BLaER1 treated with 17β-estradiol and CSF1 and Interleukin-3, amounts not matched to agents 10 nM and 100 nM (cell line): ENCODE measurements at regions not wholly inside any gene's neighbourhood (a gene's known extent, or its start where the extent isn't known, plus 50 kb on each side); places are given as distances from the start of the nearest gene placed in this dataset.

Experiments used
- H3K27ac ChIP-seq, 11 experiments: shearing (Covaris generic); formaldehyde crosslinking; 2 replicates each; pipeline ENCODE4 v1.8.1; 2022
- H3K27me3 ChIP-seq, 11 experiments: shearing (Covaris generic); formaldehyde crosslinking; 2 replicates each; pipeline ENCODE4 v1.8.1; 2022
- H3K36me3 ChIP-seq, 11 experiments: shearing (Covaris generic); formaldehyde crosslinking; 2 replicates each; pipeline ENCODE4 v1.8.1; 2022
- H3K4me1 ChIP-seq, 10 experiments: shearing (Covaris generic); formaldehyde crosslinking; 2 replicates each; pipeline ENCODE4 v1.8.1; 2022
- H3K4me2 ChIP-seq, 11 experiments: shearing (Covaris generic); formaldehyde crosslinking; 2 replicates each; pipeline ENCODE4 v1.8.1; 2022
- H3K4me3 ChIP-seq, 10 experiments: shearing (Covaris generic); formaldehyde crosslinking; 2 replicates each; pipeline ENCODE4 v1.8.1; 2022
- H3K9ac ChIP-seq, 11 experiments: shearing (Covaris generic); formaldehyde crosslinking; 2 replicates each; pipeline ENCODE4 v1.8.1; 2022
- H3K9me3 ChIP-seq, 11 experiments: shearing (Covaris generic); formaldehyde crosslinking; replicated peaks in 1 of 11; 2 replicates each; pipeline ENCODE4 v1.8.1; 2022
- H4K20me1 ChIP-seq, 11 experiments: shearing (Covaris generic); formaldehyde crosslinking; 2 replicates each; pipeline ENCODE4 v1.8.1; 2022
- Cebpa-rat ChIP-seq, 11 experiments: shearing (Covaris generic); IDR thresholded peaks; 2 replicates each; pipeline ENCODE4 v1.8.1; 2022

DNA sequence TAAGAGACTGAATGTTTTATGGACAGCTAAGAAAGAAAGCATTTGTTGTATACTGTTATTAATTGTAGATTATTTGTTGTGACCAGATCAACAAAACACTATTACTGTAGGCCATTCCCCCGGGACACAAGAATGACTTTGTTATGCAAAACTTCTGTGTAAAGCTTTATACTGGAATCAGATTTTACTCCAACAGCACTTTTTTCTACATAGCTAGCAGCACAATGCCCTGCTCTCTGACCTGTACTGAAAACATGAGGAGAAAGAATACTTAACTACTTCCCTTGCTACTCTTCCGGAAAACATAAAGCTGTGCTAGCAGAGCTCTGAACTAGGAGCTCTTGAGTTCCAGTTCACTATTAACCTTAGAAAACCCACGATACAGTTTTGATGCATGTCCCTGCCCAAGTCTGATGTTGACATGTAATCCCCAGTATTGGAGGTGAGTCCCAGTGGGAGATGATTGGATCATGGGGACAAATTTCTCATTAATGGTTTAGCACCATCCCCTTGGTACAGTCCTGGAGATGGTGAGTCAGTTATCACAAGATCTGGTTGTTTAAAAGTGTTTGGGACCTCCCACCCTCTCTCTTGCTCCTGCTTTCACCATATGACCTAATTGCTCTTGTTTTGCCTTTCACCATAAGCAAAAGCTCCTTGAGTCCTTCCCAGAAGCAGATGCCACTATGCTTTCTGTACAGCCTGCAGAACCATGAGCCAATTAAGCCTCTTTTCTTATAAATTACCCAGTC lies 601.1 kb upstream of the PIK3C3 start:
- H3K4me3 ChIP-seq = no peak overlapping the region
- no peak for TF ChIP-seq Cebpa-rat (IDR thresholded peaks at IDR 0.05)
- H3K27ac ChIP-seq = no peak overlapping the region
- no peaks in the 10 kb centered on the region for H4K20me1 ChIP-seq
- H3K27me3 ChIP-seq = no peaks in the 10 kb centered on the region
- H3K9ac ChIP-seq = no peak overlapping the region
- H3K36me3 ChIP-seq = no peaks in the 10 kb centered on the region
- H3K4me2 ChIP-seq = no peak overlapping the region
- H3K9me3 ChIP-seq = peaks cover 13 to 34% (median 23%) of the 10 kb centered on the region in 11 experiments
- H3K4me1 ChIP-seq = no peaks in the 10 kb centered on the region

DNA sequence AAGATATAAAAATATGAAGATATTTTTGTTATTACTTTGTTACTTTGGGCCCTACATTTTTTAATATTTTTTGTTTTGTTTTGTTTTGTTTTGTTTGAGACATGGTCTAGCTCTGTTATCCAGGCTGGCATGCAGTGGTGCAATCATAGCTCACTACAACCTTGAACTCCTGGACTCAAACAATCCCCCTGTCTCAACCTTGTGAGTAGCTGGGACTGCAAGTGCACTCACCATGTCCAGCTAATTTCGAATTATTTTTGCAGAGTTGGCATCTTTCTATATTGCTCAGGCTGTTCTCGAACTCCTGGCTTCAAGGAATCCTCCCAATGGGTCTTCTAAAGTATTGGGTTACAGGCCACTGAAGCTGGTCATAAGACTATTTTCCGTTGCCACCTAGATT lies 603.6 kb upstream of the PIK3C3 start:
- no peaks in the 10 kb centered on the region for H3K36me3 ChIP-seq
- no peak overlapping the region for H3K9ac ChIP-seq
- no peaks in the 10 kb centered on the region for H3K4me1 ChIP-seq
- no peak overlapping the region for H3K27ac ChIP-seq
- H3K4me2 ChIP-seq = no peak overlapping the region
- no peak overlapping the region for H3K4me3 ChIP-seq
- no peak for TF ChIP-seq Cebpa-rat (IDR thresholded peaks at IDR 0.05)
- peaks cover 0 to 9% (median 3%) of the 10 kb centered on the region in 11 experiments; a peak in 14 of 22 replicates for H3K9me3 ChIP-seq
- no peaks in the 10 kb centered on the region for H4K20me1 ChIP-seq
- H3K27me3 ChIP-seq = no peaks in the 10 kb centered on the region

DNA sequence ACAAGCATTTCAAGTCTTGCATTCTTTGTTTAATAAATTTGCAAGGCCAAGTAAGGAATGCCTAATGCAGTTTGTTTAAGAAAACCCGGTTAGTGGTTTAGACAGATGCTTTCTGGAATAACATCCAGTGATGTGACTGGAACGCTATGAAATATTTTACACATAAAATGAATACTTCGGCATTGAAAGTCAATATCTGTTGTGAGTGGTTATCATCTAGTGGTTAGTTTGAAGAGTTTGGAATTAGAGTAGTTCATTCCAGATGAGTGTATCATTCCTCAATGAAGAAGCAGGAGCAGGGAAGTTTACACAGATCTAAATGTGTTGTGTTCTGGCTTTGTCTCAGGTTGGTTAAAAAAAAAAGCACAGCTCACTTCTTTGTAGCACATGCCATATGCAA lies 608.0 kb upstream of the PIK3C3 start:
- Histone ChIP-seq H3K4me3 (no peak overlapping the region), H3K4me2 (no peak overlapping the region), H3K27me3 (no peaks in the 10 kb centered on the region), H3K36me3 (no peaks in the 10 kb centered on the region), H3K9me3 (no peaks in the 10 kb centered on the region), H3K9ac (no peak overlapping the region), H3K4me1 (no peaks in the 10 kb centered on the region), H4K20me1 (no peaks in the 10 kb centered on the region), H3K27ac (no peak overlapping the region)
- no peak for TF ChIP-seq Cebpa-rat (IDR thresholded peaks at IDR 0.05)

DNA sequence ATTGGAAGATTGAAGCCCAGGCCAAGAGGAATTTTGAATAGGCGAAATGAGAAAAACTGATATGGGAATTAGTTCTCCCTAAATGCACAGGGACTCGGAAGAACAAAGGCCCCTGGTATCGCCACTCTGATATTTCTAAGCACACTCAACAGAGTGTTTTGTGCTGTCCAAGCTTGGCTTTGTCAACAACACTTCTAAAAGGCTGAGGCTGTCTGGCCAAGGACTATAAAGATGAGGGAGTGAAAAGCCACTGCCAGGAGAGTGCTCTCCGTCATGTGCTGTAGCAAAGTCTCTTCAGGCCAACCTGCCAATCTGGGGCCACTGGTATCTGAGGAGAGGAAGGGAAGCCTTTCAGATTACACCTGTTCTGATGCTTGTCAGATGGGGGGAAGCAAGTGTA lies 611.2 kb upstream of the PIK3C3 start:
- Histone ChIP-seq H4K20me1 (no peaks in the 10 kb centered on the region), H3K9ac (no peak overlapping the region), H3K36me3 (no peaks in the 10 kb centered on the region), H3K4me1 (no peaks in the 10 kb centered on the region), H3K27me3 (no peaks in the 10 kb centered on the region), H3K4me2 (no peak overlapping the region), H3K9me3 (no peaks in the 10 kb centered on the region), H3K27ac (no peak overlapping the region), H3K4me3 (no peak overlapping the region)
- no peak for TF ChIP-seq Cebpa-rat (IDR thresholded peaks at IDR 0.05)

DNA sequence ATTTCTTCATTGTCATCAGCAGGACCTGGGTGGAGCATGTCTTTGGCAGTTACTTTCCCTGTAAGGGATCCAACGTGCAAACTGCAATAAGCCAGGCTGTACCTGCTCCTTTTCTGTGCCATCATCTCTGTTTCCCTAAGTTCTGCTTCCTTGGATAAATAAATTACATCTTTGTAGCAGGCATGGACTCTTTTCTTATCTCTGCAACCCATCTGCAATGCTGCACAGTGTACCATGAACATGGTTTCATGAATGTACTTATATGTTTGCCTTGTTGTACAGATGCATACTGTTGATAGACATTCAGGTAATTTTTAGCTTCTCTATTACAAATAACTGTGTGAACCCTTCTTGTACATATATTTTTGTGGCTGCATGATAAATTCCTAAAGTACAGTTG lies 616.7 kb upstream of the PIK3C3 start:
- H3K27ac ChIP-seq = no peak overlapping the region
- H3K36me3 ChIP-seq = no peaks in the 10 kb centered on the region
- H4K20me1 ChIP-seq = no peaks in the 10 kb centered on the region
- TF ChIP-seq Cebpa-rat (IDR thresholded peaks at IDR 0.05) = no peak
- no peak overlapping the region for H3K4me3 ChIP-seq
- no peaks in the 10 kb centered on the region for H3K27me3 ChIP-seq
- no peaks in the 10 kb centered on the region for H3K4me1 ChIP-seq
- no peaks in the 10 kb centered on the region for H3K9me3 ChIP-seq
- no peak overlapping the region for H3K4me2 ChIP-seq
- H3K9ac ChIP-seq = no peak overlapping the region

DNA sequence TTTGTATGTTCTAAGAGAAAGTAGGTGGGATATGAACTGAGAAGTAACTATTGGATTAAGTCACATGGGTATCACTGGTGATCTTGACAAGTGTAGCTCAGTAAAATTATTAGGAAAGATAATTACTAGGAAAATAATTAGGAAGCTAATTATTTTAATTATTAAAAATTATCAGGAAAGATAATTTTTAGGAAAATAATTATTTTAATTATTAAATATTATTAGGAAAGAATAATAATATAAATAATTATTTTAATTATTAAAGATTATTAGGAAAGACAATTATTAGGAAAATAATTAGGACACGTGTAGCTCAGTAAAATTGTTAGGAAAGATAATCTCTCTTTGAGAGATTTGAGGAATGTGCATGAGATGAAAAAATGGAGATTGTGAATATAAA lies 623.4 kb upstream of the PIK3C3 start:
- no peaks in the 10 kb centered on the region for H4K20me1 ChIP-seq
- no peaks in the 10 kb centered on the region for H3K27me3 ChIP-seq
- no peak for TF ChIP-seq Cebpa-rat (IDR thresholded peaks at IDR 0.05)
- H3K4me3 ChIP-seq = no peak overlapping the region
- no peak overlapping the region for H3K4me2 ChIP-seq
- no peaks in the 10 kb centered on the region for H3K36me3 ChIP-seq
- H3K9me3 ChIP-seq = peaks cover 5 to 17% (median 8%) of the 10 kb centered on the region in 11 experiments; a peak in 13 of 22 replicates
- H3K27ac ChIP-seq = no peak overlapping the region
- H3K9ac ChIP-seq = no peak overlapping the region
- no peaks in the 10 kb centered on the region for H3K4me1 ChIP-seq

DNA sequence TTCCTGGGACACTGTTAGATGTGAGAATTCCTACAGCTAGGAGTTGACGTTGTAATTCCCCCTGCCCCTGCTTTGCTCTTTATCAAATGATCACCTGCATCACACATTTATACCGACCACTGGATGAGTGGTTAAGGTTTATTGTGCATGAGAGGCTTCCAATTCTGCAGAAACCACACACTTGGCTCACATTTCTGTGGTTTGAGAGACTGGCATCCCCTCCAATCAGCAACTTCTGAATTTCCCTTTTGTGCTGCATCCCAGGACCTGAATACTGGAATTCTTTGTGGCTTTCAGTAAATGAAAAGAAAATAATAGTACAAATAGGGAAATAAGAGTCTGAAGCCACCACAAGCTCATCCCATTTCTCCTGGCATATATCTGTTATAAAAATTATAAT lies 628.7 kb upstream of the PIK3C3 start:
- Histone ChIP-seq H3K4me3 (no peak overlapping the region), H3K4me1 (peaks cover 9 to 23% (median 15%) of the 10 kb centered on the region in 10 experiments; a peak in 19 of 20 replicates), H3K36me3 (no peaks in the 10 kb centered on the region), H3K9me3 (peaks cover 5 to 20% (median 8%) of the 10 kb centered on the region in 11 experiments; a peak in 13 of 22 replicates), H4K20me1 (no peaks in the 10 kb centered on the region), H3K27me3 (no peaks in the 10 kb centered on the region), H3K27ac (no peak overlapping the region), H3K4me2 (no peak overlapping the region), H3K9ac (no peak overlapping the region)
- TF ChIP-seq Cebpa-rat (IDR thresholded peaks at IDR 0.05) = no peak

DNA sequence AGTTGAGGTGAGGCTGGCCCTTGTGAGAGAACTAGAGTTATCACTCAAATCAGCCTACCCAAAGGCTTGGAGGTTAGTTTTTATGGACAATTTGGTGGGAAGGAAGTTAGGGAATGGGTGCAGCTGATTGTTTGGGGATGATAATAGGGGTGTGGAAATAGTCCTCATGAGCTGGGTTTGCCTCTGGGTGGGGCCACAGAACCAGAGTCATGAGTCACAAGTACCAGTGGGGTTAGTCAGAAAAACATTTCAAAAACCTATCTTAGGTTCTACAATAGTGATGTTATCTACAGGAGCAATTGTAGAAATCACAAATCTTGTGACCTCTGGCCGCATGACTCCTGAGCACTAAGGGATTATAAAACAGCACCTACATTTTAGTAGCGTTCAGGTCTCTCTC lies 630.1 kb upstream of the PIK3C3 start:
- peaks cover 5 to 20% (median 8%) of the 10 kb centered on the region in 11 experiments; a peak in 13 of 22 replicates for H3K9me3 ChIP-seq
- no peaks in the 10 kb centered on the region for H3K27me3 ChIP-seq
- H3K9ac ChIP-seq = no peak overlapping the region
- no peaks in the 10 kb centered on the region for H4K20me1 ChIP-seq
- no peak overlapping the region for H3K27ac ChIP-seq
- no peak overlapping the region for H3K4me2 ChIP-seq
- peaks cover 9 to 23% (median 15%) of the 10 kb centered on the region in 10 experiments; a peak in 19 of 20 replicates for H3K4me1 ChIP-seq
- no peaks in the 10 kb centered on the region for H3K36me3 ChIP-seq
- H3K4me3 ChIP-seq = no peak overlapping the region
- no peak for TF ChIP-seq Cebpa-rat (IDR thresholded peaks at IDR 0.05)

DNA sequence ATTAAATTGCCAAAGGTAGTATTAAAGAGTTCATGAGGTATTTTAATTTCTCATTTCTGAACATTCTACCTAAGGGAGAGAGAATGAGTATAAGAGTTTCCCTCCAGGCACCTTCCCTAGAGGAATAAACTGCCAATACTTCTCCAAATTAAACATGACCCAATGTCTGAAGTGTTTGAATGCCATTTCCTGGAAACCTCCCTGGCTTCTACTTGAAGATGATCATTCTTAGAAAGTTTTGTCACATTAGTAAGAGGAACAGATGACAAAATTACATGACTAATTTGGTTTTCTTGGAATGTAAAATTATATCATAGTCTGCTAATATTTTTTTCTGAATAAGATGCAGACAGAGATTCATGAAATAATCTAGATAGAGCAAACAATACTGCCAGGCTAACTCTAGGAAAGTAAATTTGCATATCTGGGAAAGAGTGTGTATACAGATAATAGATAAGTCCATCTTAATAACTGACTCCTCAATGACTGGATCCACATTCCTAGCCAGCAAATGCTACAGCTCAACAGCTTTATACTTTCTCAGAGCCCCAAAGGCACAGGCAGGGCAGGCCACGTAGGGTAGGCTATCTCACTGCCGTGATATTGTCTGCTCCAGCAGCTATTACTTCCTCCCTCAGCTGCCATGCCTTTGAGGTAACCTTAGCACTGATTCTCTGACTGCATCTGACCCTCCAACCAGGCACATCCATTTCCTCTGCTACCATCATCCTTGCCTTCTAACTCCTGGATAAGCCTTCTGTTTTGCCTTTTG lies 630.8 kb upstream of the PIK3C3 start:
- Histone ChIP-seq H3K9me3 (peaks cover 5 to 20% (median 8%) of the 10 kb centered on the region in 11 experiments; a peak in 13 of 22 replicates), H3K9ac (no peak overlapping the region), H3K36me3 (no peaks in the 10 kb centered on the region), H3K27me3 (no peaks in the 10 kb centered on the region), H3K27ac (no peak overlapping the region), H3K4me3 (no peak overlapping the region), H4K20me1 (no peaks in the 10 kb centered on the region), H3K4me1 (peaks cover 9 to 23% (median 15%) of the 10 kb centered on the region in 10 experiments; a peak in 19 of 20 replicates), H3K4me2 (peak overlapping the region in 6 of 11 experiments; percentile 33 to 60 (median 48); a peak in 9 of 22 replicates)
- no peak for TF ChIP-seq Cebpa-rat (IDR thresholded peaks at IDR 0.05)
